Stomach (tissue), 4 donors: ENCODE measurements at regions not wholly inside any gene's neighbourhood (a gene's known extent, or its start where the extent isn't known, plus 50 kb on each side); places are given as distances from the start of the nearest gene placed in this dataset.

Experiments
- EP300 ChIP-seq: sonication (generic); formaldehyde crosslinking; IDR thresholded peaks from one replicate; pipeline ENCODE4 v1.6.1; 2017; ENCODE audit warnings: antibody characterized with exemption
- POLR2A ChIP-seq, 4 donors: fragments of 450-650 bp; IDR thresholded peaks; one replicate each; pipeline ENCODE4 v1.6.1; 2016; ENCODE audit warnings: antibody characterized with exemption in 4 of 4, control low read depth in 2 of 4, mild to moderate bottlenecking in 1 of 4, moderate library complexity in 1 of 4
- POLR2AphosphoS5 ChIP-seq, 3 donors: sonication (generic); formaldehyde crosslinking; IDR thresholded peaks; one replicate each; pipeline ENCODE4 v1.6.1; 2016; ENCODE audit warnings: antibody characterized with exemption in 3 of 3
- TF ChIP-seq, protein P1 (sequence below), 7 experiments: fragments of 450-650 bp in 4 of 7; fragments of 200-600 bp in 3 of 7; sonication (generic) in 3 of 7; IDR thresholded peaks; one replicate each; pipeline ENCODE4 v1.5.1; 2016 to 2019; ENCODE audit warnings: antibody characterized with exemption in 7 of 7, control low read depth in 2 of 7, mild to moderate bottlenecking in 1 of 7

DNA sequence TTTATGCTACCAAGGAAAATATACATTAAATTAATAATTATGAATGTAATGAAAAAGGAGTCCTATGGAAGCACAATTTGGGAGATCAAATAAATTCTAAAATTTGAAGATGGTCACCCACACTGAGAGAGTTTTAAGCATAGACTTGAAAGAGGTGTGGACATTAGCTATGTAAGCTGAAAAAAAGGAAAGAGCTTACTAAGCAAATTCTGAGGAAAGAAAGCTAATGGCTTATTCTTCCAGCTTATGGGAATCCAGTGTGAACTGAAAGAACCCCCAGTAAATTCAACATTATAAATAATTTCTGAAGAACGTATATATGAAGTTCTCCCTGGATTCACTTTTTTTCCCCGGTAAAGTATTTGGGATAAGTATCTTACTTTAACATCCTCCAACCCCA, 78.2 kb upstream of the GUCY1A1 start:
- TF ChIP-seq POLR2A (IDR thresholded peaks at IDR 0.05) (no peak), EP300 (no peak), POLR2AphosphoS5 (IDR thresholded peaks at IDR 0.05) (no peak)
- TF ChIP-seq, protein P1, sequence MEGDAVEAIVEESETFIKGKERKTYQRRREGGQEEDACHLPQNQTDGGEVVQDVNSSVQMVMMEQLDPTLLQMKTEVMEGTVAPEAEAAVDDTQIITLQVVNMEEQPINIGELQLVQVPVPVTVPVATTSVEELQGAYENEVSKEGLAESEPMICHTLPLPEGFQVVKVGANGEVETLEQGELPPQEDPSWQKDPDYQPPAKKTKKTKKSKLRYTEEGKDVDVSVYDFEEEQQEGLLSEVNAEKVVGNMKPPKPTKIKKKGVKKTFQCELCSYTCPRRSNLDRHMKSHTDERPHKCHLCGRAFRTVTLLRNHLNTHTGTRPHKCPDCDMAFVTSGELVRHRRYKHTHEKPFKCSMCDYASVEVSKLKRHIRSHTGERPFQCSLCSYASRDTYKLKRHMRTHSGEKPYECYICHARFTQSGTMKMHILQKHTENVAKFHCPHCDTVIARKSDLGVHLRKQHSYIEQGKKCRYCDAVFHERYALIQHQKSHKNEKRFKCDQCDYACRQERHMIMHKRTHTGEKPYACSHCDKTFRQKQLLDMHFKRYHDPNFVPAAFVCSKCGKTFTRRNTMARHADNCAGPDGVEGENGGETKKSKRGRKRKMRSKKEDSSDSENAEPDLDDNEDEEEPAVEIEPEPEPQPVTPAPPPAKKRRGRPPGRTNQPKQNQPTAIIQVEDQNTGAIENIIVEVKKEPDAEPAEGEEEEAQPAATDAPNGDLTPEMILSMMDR (IDR thresholded peaks at IDR 0.05): no peak
